DOHH2 (cell line): ENCODE measurements at regions not wholly inside any gene's neighbourhood (a gene's known extent, or its start where the extent isn't known, plus 50 kb on each side); places are given as distances from the start of the nearest gene placed in this dataset.

ENCODE experiments used
- H3F3A ChIP-seq: fragments of 200-600 bp; sonication (generic), shearing (Covaris generic); 2 replicates; pipeline ENCODE4 v1.6.0; 2016; ENCODE audit warnings: antibody characterized with exemption, mild to moderate bottlenecking; ENCODE audit not compliant: control insufficient read depth, insufficient read depth
- H3K27ac ChIP-seq: fragments of 200-600 bp; sonication (generic); 2 replicates; pipeline ENCODE4 v1.5.1; 2014; ENCODE audit warnings: low read depth, mild to moderate bottlenecking, low read length, moderate library complexity
- H3K27me3 ChIP-seq: fragments of 200-600 bp; sonication (generic); 2 replicates; pipeline ENCODE4 v1.6.1; 2014; ENCODE audit warnings: mild to moderate bottlenecking, low read length, mixed read lengths; ENCODE audit not compliant: control insufficient read depth
- H3K36me3 ChIP-seq: fragments of 200-600 bp; sonication (generic); 2 replicates; pipeline ENCODE4 v1.6.1; 2014; ENCODE audit warnings: mild to moderate bottlenecking, low read length, moderate library complexity, mixed read lengths; ENCODE audit not compliant: control insufficient read depth
- H3K4me1 ChIP-seq: fragments of 200-600 bp; sonication (generic); 2 replicates; pipeline ENCODE4 v1.6.1; 2014; ENCODE audit warnings: mild to moderate bottlenecking, low read length, mixed read lengths; ENCODE audit not compliant: control insufficient read depth
- H3K4me2 ChIP-seq: fragments of 200-600 bp; sonication (generic); 2 replicates; pipeline ENCODE4 v1.6.0; 2014; ENCODE audit warnings: mild to moderate bottlenecking, low read length, moderate library complexity
- H3K4me3 ChIP-seq: fragments of 200-600 bp; sonication (generic); 2 replicates; pipeline ENCODE4 v1.5.1; 2014; ENCODE audit warnings: mild to moderate bottlenecking, low read length, mixed read lengths
- H3K79me2 ChIP-seq: fragments of 200-600 bp; sonication (generic); 2 replicates; pipeline ENCODE4 v1.6.1; 2014; ENCODE audit warnings: mild to moderate bottlenecking, low read length, mixed read lengths; ENCODE audit not compliant: control insufficient read depth
- H3K9me2 ChIP-seq: fragments of 200-600 bp; sonication (generic); replicated peaks from 2 replicates; pipeline ENCODE4 v1.6.1; 2014; ENCODE audit warnings: mild to moderate bottlenecking, low read length, mixed read lengths; ENCODE audit not compliant: control insufficient read depth
- H3K9me3 ChIP-seq: fragments of 200-600 bp; sonication (generic); 2 replicates; pipeline ENCODE4 v1.6.1; 2014; ENCODE audit warnings: antibody characterized with exemption, low read length, mixed read lengths; ENCODE audit not compliant: control insufficient read depth, insufficient read depth
- H4K20me1 ChIP-seq: fragments of 200-600 bp; sonication (generic); 2 replicates; pipeline ENCODE4 v1.6.0; 2014; ENCODE audit warnings: low read depth, mild to moderate bottlenecking, antibody characterized with exemption, low read length, moderate library complexity; ENCODE audit not compliant: control insufficient read depth, insufficient read depth
- EZH2phosphoT487 ChIP-seq: fragments of 200-600 bp; sonication (generic); IDR thresholded peaks from 2 replicates; pipeline ENCODE4 v1.6.1; 2017; ENCODE audit warnings: borderline replicate concordance, mild to moderate bottlenecking, antibody characterized with exemption, low read length, moderate library complexity, mixed read lengths
- TF ChIP-seq, protein P1 (sequence below): fragments of 200-600 bp; sonication (generic); IDR thresholded peaks from one replicate; pipeline ENCODE4 v1.5.1; 2014; ENCODE audit warnings: antibody characterized with exemption, mild to moderate bottlenecking, low read depth, low read length; ENCODE audit not compliant: poor library complexity, severe bottlenecking

DNA sequence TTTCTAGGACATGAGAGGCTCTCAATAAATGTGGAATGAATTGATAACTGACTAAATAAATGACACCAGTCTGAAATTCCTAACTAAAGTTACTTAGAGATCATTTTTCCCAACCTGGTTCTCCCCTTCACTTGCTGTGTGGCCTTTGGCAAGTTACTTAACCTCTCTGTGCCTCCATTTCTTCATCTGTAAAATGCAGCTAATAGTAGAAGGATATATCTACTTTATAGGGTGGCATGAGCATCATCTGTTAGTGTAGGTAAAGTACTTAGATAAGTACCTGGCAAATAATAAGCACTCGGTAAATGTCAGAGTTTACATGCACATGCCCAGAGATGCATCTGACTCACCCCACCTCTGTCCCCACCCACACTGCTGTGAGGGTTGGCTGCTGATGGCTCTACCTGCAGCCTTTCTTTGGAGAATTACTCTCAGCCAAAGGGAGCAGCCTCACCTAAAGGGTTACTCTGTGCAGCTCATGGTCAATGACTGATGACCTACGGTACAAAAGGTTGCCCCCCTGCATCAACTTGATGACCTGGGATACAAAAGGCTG, 139.3 kb downstream of the CHIC2 start:
- Histone ChIP-seq H3K36me3 (no peaks in the 10 kb centered on the region), H4K20me1 (no peaks in the 10 kb centered on the region), H3K4me3 (no peak overlapping the region), H3K79me2 (no peaks in the 10 kb centered on the region), H3K27me3 (no peaks in the 10 kb centered on the region), H3K4me2 (no peak overlapping the region), H3K4me1 (peaks cover 2% of the 10 kb centered on the region; the same call in 1 of the 2 replicates), H3K9me3 (no peaks in the 10 kb centered on the region), H3K27ac (no peak overlapping the region), H3K9me2 (no peaks in the 10 kb centered on the region), H3F3A (no peaks in the 10 kb centered on the region)
- TF ChIP-seq, protein P1, sequence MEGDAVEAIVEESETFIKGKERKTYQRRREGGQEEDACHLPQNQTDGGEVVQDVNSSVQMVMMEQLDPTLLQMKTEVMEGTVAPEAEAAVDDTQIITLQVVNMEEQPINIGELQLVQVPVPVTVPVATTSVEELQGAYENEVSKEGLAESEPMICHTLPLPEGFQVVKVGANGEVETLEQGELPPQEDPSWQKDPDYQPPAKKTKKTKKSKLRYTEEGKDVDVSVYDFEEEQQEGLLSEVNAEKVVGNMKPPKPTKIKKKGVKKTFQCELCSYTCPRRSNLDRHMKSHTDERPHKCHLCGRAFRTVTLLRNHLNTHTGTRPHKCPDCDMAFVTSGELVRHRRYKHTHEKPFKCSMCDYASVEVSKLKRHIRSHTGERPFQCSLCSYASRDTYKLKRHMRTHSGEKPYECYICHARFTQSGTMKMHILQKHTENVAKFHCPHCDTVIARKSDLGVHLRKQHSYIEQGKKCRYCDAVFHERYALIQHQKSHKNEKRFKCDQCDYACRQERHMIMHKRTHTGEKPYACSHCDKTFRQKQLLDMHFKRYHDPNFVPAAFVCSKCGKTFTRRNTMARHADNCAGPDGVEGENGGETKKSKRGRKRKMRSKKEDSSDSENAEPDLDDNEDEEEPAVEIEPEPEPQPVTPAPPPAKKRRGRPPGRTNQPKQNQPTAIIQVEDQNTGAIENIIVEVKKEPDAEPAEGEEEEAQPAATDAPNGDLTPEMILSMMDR: no peak
- no peak for TF ChIP-seq EZH2phosphoT487

DNA sequence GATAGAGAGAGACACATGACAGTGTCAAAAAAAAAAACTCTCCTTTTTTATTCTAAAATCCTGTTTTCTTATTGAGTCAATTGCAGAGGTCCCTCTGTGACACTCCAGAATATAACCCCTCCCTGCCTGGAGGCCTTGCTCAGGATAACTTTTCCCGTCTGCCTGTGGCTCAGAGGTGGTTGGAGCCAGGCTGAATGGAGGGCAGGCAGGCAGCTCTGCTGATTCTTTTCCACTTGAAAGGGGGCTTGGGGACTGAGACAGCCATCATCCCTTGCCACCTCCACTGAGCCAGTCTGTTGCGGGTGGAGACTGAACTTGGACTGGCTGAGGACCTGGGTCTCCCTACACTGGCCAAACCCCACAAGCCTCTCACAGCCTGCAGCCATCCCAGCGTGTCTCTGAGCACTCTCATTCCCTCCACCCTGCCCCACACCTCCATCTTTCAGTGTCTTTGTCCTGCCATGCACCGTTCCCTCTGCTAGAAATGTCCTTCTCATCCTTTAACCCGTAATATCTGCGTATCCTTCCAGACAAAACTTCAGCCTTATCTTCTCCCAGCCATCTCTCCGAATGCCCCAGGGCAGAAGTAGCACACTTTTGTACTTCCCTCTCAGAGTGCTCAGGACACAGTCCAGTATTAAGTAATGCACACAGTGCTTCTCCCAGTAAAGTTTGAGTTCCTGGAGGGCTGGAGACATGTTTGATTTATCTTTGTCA, 139.9 kb downstream of the CHIC2 start:
- Histone ChIP-seq H3K9me2 (no peaks in the 10 kb centered on the region), H3K4me3 (no peak overlapping the region), H3K27ac (no peak overlapping the region), H3K4me2 (no peak overlapping the region), H3F3A (no peaks in the 10 kb centered on the region), H3K9me3 (no peaks in the 10 kb centered on the region), H3K79me2 (no peaks in the 10 kb centered on the region), H3K4me1 (no peaks in the 10 kb centered on the region), H3K27me3 (no peaks in the 10 kb centered on the region), H3K36me3 (no peaks in the 10 kb centered on the region), H4K20me1 (no peaks in the 10 kb centered on the region)
- no peak for TF ChIP-seq EZH2phosphoT487
- TF ChIP-seq, protein P1: no peak

DNA sequence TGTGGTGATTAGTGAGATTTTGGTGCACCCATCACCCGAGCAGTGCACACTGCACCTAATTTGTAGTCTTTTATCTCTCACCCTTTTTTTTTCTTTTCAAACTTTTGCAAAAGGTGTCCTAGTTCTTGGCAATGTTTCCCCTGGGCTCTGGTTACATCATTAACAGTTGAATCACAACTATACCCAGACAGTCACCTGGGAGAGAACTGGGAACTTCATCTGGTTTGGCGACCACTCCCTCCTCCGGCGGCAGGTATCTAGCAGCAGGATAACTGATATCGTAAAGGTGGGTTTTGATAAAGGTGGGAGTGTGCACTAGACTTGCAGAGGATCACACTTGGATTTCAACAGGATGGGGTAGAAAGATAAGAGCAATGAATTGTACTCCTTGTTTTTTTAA, 140.5 kb downstream of the CHIC2 start:
- H3K4me1 ChIP-seq: no peaks in the 10 kb centered on the region
- H4K20me1 ChIP-seq: no peaks in the 10 kb centered on the region
- TF ChIP-seq EZH2phosphoT487: no peak
- TF ChIP-seq, protein P1: no peak
- H3K9me3 ChIP-seq: no peaks in the 10 kb centered on the region
- no peaks in the 10 kb centered on the region for H3K79me2 ChIP-seq
- H3K36me3 ChIP-seq: no peaks in the 10 kb centered on the region
- no peak overlapping the region for H3K4me2 ChIP-seq
- H3K27me3 ChIP-seq: no peaks in the 10 kb centered on the region
- H3K27ac ChIP-seq: no peak overlapping the region
- no peaks in the 10 kb centered on the region for H3K9me2 ChIP-seq
- H3F3A ChIP-seq: no peaks in the 10 kb centered on the region
- no peak overlapping the region for H3K4me3 ChIP-seq
